PC-9 (cell line): ENCODE measurements at regions not wholly inside any gene's neighbourhood (a gene's known extent, or its start where the extent isn't known, plus 50 kb on each side); places are given as distances from the start of the nearest gene placed in this dataset.

Experiments used
- BruUV-seq: library from RNA; stranded (reverse); fragments of 400-500 nt; replicated peaks from 2 replicates; lab custom pipeline; 2021; lab: Mats Ljungman, UMichigan
- CTCF ChIA-PET: fragments of 300-600 bp; sonication (Branson Sonifier 250); formaldehyde crosslinking; loops from one replicate; lab custom pipeline; 2022; ENCODE audit warnings: antibody characterized with exemption; lab: Charles Lee
- POLR2A ChIA-PET: fragments of 300-600 bp; sonication (Branson Sonifier 250); formaldehyde crosslinking; loops from one replicate; lab custom pipeline; 2022; ENCODE audit warnings: antibody characterized with exemption; ENCODE audit not compliant: unreplicated experiment; lab: Charles Lee
- DNase-seq, 2 experiments: peaks; one replicate each; pipeline versions ENCODE4 v3.0.0 to v3.0.0-alpha.2; 2015 to 2022; ENCODE audit warnings: mixed read lengths in 1 of 2
- H2AFZ ChIP-seq: fragments of 200-600 bp; sonication (generic); 2 replicates; pipeline ENCODE4 v1.8.1; 2017; ENCODE audit warnings: antibody characterized with exemption
- H3F3A ChIP-seq: fragments of 200-600 bp; sonication (generic); 2 replicates; pipeline ENCODE4 v1.8.1; 2017; ENCODE audit warnings: antibody characterized with exemption, mild to moderate bottlenecking, low read depth; ENCODE audit not compliant: insufficient read depth
- H3K27ac ChIP-seq: fragments of 200-600 bp; sonication (generic); 2 replicates; pipeline ENCODE4 v1.6.1; 2016; ENCODE audit warnings: mixed run types
- H3K27me3 ChIP-seq: fragments of 200-600 bp; sonication (generic); 2 replicates; pipeline ENCODE4 v1.6.1; 2016; ENCODE audit warnings: low read depth, mixed run types; ENCODE audit not compliant: insufficient read depth
- H3K36me3 ChIP-seq: fragments of 200-600 bp; sonication (generic); 2 replicates; pipeline ENCODE4 v1.6.1; 2016; ENCODE audit warnings: low read depth, mixed run types
- H3K4me1 ChIP-seq: fragments of 200-600 bp; sonication (generic); replicated peaks from 2 replicates; pipeline ENCODE4 v1.6.1; 2016; ENCODE audit warnings: mixed run types; ENCODE audit not compliant: insufficient read depth
- H3K4me2 ChIP-seq: fragments of 200-600 bp; sonication (generic); 2 replicates; pipeline ENCODE4 v1.6.1; 2017; ENCODE audit warnings: mixed run types
- H3K4me3 ChIP-seq: fragments of 200-600 bp; sonication (generic); 2 replicates; pipeline ENCODE4 v1.6.1; 2016; ENCODE audit warnings: mixed run types
- H3K79me2 ChIP-seq: fragments of 200-600 bp; sonication (generic); 2 replicates; pipeline ENCODE4 v1.6.1; 2017; ENCODE audit warnings: low read depth, mixed run types
- H3K9me2 ChIP-seq: fragments of 200-600 bp; sonication (generic); 2 replicates; pipeline ENCODE4 v1.8.1; 2017; ENCODE audit warnings: mild to moderate bottlenecking; ENCODE audit not compliant: insufficient read depth
- H3K9me3 ChIP-seq: fragments of 200-600 bp; sonication (generic); 2 replicates; pipeline ENCODE4 v1.8.1; 2016; ENCODE audit warnings: low read depth; ENCODE audit not compliant: insufficient read depth
- H4K20me1 ChIP-seq: fragments of 200-600 bp; sonication (generic); 2 replicates; pipeline ENCODE4 v1.8.1; 2017; ENCODE audit not compliant: insufficient read depth
- EZH2 ChIP-seq: fragments of 200-600 bp; sonication (generic); IDR thresholded peaks from 2 replicates; pipeline ENCODE4 v1.8.0; 2017; ENCODE audit warnings: antibody characterized with exemption, low read depth
- intact Hi-C: fragments of 100-400 bp; cut with micrococcal nuclease; formaldehyde crosslinking; loops from one replicate; pipeline ENCODE4 v1.10.0; 2022; ENCODE audit not compliant: unreplicated experiment
- TF ChIP-seq, protein P1 (sequence below): fragments of 200-600 bp; sonication (generic); conservative IDR thresholded peaks from 2 replicates; pipeline ENCODE4 v1.6.1; 2017; ENCODE audit warnings: mixed run types, antibody characterized with exemption, mild to moderate bottlenecking, moderate library complexity

- DNase-seq: no peak
- no peak for TF ChIP-seq EZH2
- TF ChIP-seq, protein P1, sequence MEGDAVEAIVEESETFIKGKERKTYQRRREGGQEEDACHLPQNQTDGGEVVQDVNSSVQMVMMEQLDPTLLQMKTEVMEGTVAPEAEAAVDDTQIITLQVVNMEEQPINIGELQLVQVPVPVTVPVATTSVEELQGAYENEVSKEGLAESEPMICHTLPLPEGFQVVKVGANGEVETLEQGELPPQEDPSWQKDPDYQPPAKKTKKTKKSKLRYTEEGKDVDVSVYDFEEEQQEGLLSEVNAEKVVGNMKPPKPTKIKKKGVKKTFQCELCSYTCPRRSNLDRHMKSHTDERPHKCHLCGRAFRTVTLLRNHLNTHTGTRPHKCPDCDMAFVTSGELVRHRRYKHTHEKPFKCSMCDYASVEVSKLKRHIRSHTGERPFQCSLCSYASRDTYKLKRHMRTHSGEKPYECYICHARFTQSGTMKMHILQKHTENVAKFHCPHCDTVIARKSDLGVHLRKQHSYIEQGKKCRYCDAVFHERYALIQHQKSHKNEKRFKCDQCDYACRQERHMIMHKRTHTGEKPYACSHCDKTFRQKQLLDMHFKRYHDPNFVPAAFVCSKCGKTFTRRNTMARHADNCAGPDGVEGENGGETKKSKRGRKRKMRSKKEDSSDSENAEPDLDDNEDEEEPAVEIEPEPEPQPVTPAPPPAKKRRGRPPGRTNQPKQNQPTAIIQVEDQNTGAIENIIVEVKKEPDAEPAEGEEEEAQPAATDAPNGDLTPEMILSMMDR: no peak
- H3K27ac ChIP-seq: no peak overlapping the region
- no peaks in the 10 kb centered on the region for H3K9me2 ChIP-seq
- intact Hi-C loops: no loop called here
- H3K36me3 ChIP-seq: no peaks in the 10 kb centered on the region
- H3K9me3 ChIP-seq: no peaks in the 10 kb centered on the region
- no peaks in the 10 kb centered on the region for H3K4me1 ChIP-seq
- ChIA-PET CTCF (no interaction called here), POLR2A (no interaction called here)
- H3F3A ChIP-seq: no peaks in the 10 kb centered on the region
- no peak overlapping the region for H3K4me2 ChIP-seq
- H4K20me1 ChIP-seq: no peaks in the 10 kb centered on the region
- no peaks in the 10 kb centered on the region for H3K79me2 ChIP-seq
- H3K4me3 ChIP-seq: no peak overlapping the region
- no TSS peak for BruUV-seq
- H3K27me3 ChIP-seq: peaks cover 43% of the 10 kb centered on the region
- H2AFZ ChIP-seq: no peak overlapping the region
Measured at GRCh38 chr12:115852054-115852453, 425.4 kb downstream of the MED13L start.

DNA sequence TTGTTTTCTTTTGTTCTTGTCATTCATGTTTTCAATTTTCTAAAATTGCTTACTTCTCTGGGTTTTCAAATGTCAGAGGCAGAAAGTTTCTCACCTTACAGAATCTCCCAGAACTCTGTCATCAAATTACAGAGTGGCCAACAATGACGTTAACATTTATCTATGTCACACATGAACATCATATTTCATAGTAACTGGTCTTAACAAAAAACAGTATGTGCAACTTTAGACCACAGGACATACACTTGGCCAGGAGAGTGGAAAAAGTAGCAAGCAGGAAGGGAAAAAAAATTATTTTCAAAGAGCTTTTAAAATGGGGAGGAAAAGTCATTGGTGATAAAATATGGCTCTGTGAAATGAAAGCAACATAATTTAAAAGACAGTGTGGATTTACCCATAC is 426.5 kb downstream of the MED13L start:
- Histone ChIP-seq H3K79me2 (no peaks in the 10 kb centered on the region), H3K4me2 (no peak overlapping the region)
- BruUV-seq: no TSS peak

DNA sequence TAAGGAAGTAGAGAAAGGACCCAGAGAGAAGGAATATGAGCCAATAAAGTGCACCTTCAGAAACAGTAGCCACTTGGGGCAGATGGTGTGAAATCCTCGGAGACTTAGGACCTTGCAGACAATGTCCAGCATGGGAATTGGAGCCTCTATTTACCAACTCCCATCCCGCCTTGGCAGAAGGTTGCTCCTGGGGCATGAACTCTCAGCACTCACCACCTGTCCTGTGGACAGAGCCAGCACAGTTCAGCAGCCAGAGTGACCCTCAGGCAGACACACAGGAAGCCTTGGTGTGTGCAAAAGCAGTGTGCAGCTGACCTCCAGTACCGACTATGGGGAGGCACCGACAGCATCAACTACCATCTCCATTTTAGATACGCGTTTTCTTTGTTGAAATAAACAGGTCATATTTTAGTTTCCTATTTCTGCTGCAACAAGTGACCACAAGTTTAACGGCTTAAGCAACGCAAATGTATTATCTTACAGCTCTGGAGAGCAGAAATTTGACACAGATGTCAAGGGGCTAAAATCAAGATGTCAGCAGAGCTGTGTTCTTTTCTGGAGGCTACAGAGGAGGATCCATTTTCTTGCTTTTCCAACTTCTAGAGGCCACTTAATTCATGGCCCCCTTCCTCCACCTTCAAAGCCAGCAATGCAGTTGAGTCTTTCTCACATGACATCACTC is 428.1 kb downstream of the MED13L start:
- Histone ChIP-seq H3F3A (no peaks in the 10 kb centered on the region), H3K4me3 (no peak overlapping the region), H3K4me2 (no peak overlapping the region), H3K27me3 (peaks cover 42% of the 10 kb centered on the region), H3K9me2 (no peaks in the 10 kb centered on the region), H3K4me1 (no peaks in the 10 kb centered on the region), H3K36me3 (no peaks in the 10 kb centered on the region), H3K79me2 (no peaks in the 10 kb centered on the region), H3K27ac (no peak overlapping the region), H3K9me3 (no peaks in the 10 kb centered on the region), H4K20me1 (no peaks in the 10 kb centered on the region), H2AFZ (no peak overlapping the region)
- intact Hi-C loops: no loop called here
- no TSS peak for BruUV-seq
- no peak for TF ChIP-seq EZH2
- TF ChIP-seq, protein P1: no peak
- CTCF ChIA-PET: no interaction called here
- no peak for DNase-seq
- POLR2A ChIA-PET: no interaction called here

More for the DNA sequence above, 426.5 kb downstream of the MED13L start:
- Histone ChIP-seq H3K27ac (no peak overlapping the region), H3K9me3 (no peaks in the 10 kb centered on the region), H2AFZ (no peak overlapping the region), H3K4me3 (no peak overlapping the region), H3F3A (no peaks in the 10 kb centered on the region), H3K4me1 (no peaks in the 10 kb centered on the region), H4K20me1 (no peaks in the 10 kb centered on the region), H3K27me3 (peaks cover 39% of the 10 kb centered on the region), H3K36me3 (no peaks in the 10 kb centered on the region), H3K9me2 (no peaks in the 10 kb centered on the region)
- CTCF ChIA-PET: no interaction called here
- POLR2A ChIA-PET: no interaction called here
- no peak for TF ChIP-seq EZH2
- TF ChIP-seq, protein P1: no peak
- intact Hi-C loops: no loop called here
- no peak for DNase-seq
